ENCODE measurements at regions not wholly inside any gene's neighbourhood (a gene's known extent, or its start where the extent isn't known, plus 50 kb on each side); places are given as distances from the start of the nearest gene placed in this dataset.

DNA sequence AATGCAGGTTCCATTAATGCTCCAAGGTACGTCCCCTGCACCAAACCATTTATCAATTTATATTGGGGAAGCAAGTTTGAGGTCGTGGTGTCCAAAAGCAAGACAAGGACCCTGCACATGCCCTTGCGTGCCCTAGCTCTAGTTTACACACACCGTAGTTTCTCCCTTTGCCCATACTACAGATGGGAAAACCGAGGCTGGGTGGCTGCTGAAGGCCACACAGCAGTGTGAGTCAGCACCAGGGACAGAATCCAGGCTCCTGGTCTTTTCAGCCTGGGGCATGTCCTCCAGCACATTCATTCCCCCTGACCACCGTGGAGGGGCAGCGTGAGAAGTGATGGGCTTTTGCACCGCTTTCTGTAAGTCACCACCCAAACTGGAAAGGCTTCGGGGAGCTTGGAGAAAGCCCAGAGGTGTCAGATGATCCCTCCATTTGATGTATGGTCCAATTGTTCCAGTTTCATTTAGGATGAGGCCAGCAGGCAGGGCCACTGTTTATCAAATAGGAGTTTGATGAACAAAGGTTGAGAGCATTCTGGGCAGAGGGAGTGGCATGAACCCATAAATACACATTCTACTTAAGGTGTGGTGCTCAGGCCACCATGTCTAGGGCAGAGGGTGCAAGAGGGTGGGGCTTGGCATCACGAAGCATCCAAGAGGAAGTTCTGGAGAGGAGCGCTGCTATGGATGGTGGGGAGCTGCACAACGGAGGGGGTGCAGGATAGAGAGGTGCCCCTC lies 274.1 kb downstream of the HAUS1 start:
- CTCF ChIA-PET: no interaction called here

DNA sequence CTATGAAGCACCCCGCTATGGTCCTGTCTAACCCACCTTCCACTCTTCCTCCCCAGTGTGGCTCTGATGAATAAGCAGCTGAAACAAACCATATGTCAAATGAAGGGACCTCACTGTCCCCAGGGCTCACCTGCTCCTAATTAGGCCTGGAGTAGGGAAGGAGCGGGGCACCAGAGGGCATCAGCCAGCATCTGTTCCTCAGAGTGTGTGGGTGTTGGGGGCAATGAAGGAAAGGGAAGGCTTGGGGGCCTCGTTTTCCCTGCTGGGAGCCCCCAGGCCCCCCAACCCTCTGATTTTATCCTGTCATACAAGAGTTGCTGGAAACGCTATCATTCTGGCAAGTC lies 274.7 kb downstream of the HAUS1 start:
- DNase-seq: no peak
- Mint-ChIP-seq H3K36me3 (no peaks in the 10 kb centered on the region), H3K27me3 (no peaks in the 10 kb centered on the region), H3K4me3 (no peak overlapping the region), H3K4me1 (no peaks in the 10 kb centered on the region), H3K9me3 (ENCODE audit: low read depth) (no peaks in the 10 kb centered on the region), H3K27ac (no peak overlapping the region)
- no peak for ATAC-seq
- CTCF ChIA-PET: no interaction called here

More for the DNA sequence above, 274.1 kb downstream of the HAUS1 start:
- no peak overlapping the region for H3K4me3 Mint-ChIP-seq
- no peaks in the 10 kb centered on the region for H3K27me3 Mint-ChIP-seq
- no peaks in the 10 kb centered on the region for H3K9me3 Mint-ChIP-seq (ENCODE audit: low read depth)
- DNase-seq (no peak), ATAC-seq (no peak)
- no peaks in the 10 kb centered on the region for H3K4me1 Mint-ChIP-seq
- H3K36me3 Mint-ChIP-seq: no peaks in the 10 kb centered on the region
- H3K27ac Mint-ChIP-seq: no peak overlapping the region

DNA sequence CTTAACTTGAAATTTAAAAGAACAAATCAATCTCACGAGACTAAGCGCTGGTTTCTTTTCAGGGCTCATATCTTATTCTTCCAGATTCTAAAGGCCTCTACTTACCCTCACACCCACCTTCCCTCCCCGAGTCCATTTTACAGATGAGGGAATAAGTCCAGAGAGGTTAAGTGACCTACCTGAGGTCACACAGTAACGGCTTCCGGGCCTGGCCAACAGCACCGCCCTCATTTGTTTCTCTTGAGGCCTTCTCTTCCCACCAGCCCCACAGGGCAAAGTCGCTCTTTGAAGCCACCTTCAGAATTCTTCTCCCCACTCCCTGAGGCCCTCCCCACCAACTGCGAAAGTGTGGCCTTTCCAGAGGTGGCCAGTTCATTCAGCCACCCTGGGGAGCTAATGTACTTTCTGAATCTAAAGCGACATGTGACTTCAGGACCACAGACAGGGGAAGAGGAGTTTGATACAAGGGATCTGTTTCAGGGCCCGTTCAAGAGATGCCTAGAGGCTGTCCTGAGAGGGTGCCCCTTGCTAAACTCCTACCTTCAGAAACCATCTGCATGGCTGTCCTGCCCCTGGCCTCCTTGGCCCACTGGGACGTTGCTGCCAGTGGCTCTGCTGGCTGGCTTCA lies 275.3 kb downstream of the HAUS1 start:
- DNase-seq: no peak
- no peaks in the 10 kb centered on the region for H3K4me1 Mint-ChIP-seq
- CTCF ChIA-PET: no interaction called here
- H3K27me3 Mint-ChIP-seq: no peaks in the 10 kb centered on the region
- no peaks in the 10 kb centered on the region for H3K36me3 Mint-ChIP-seq
- H3K9me3 Mint-ChIP-seq (ENCODE audit: low read depth): no peaks in the 10 kb centered on the region
- no peak overlapping the region for H3K4me3 Mint-ChIP-seq
- ATAC-seq: no peak
- no peak overlapping the region for H3K27ac Mint-ChIP-seq

DNA sequence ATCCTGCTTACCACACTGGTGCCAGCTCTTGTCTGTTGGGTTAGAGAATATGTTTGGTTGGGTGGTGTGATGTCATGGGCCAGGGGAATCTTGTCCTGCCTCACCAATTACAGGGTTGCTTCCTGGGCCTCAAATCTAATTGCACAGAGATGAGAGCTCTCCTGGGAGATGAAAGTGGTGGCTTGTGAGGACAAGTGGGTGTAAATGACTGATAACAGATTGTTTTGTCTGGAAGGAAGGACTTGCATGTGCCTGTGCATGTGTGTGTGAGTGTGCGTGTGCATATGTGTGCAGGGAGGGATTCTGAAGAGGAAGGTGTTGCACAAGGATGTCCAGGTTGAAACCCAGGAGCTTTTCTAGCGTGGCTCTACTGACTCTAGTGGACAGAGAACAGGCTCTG lies 271.9 kb downstream of the LOXHD1 start:
- DNase-seq (no peak), ATAC-seq (no peak)
- no peaks in the 10 kb centered on the region for H3K36me3 Mint-ChIP-seq
- no peak overlapping the region for H3K27ac Mint-ChIP-seq
- no peaks in the 10 kb centered on the region for H3K4me1 Mint-ChIP-seq
- H3K27me3 Mint-ChIP-seq: peaks cover 10% of the 10 kb centered on the region
- no peaks in the 10 kb centered on the region for H3K9me3 Mint-ChIP-seq (ENCODE audit: low read depth)
- H3K4me3 Mint-ChIP-seq: no peak overlapping the region
- CTCF ChIA-PET: interaction anchor here (1.5 kb wide), 1 partner anchor 273 kb away, joined by 5 read pairs; no protein-coding TSS in a partner anchor

DNA sequence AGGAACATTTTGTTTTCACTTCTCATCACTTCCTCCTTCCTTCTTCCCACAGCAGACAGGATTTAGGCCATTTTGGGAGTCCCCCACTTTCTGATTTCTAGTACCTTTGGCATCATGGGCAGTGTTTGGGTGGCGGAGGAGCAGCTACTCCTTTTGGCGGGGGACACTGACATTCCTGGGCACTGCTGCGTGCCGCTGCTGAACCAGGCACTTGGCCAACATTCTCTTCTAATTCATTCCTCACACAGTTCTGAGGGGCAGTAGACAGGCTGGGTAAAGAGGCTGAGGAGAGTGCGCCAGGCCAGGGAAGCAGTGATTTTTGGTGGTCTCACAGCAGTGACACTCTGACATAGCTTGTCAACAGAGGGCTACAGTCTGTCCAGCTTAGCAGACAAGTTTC lies 270.2 kb downstream of the LOXHD1 start:
- peaks cover 10% of the 10 kb centered on the region for H3K27me3 Mint-ChIP-seq
- no peak overlapping the region for H3K4me3 Mint-ChIP-seq
- H3K9me3 Mint-ChIP-seq (ENCODE audit: low read depth): no peaks in the 10 kb centered on the region
- no peaks in the 10 kb centered on the region for H3K36me3 Mint-ChIP-seq
- H3K4me1 Mint-ChIP-seq: no peaks in the 10 kb centered on the region
- CTCF ChIA-PET: interaction anchor here (1.5 kb wide), 1 partner anchor 271 kb away, joined by 5 read pairs; no protein-coding TSS in a partner anchor
- DNase-seq (no peak), ATAC-seq (no peak)
- H3K27ac Mint-ChIP-seq: no peak overlapping the region

DNA sequence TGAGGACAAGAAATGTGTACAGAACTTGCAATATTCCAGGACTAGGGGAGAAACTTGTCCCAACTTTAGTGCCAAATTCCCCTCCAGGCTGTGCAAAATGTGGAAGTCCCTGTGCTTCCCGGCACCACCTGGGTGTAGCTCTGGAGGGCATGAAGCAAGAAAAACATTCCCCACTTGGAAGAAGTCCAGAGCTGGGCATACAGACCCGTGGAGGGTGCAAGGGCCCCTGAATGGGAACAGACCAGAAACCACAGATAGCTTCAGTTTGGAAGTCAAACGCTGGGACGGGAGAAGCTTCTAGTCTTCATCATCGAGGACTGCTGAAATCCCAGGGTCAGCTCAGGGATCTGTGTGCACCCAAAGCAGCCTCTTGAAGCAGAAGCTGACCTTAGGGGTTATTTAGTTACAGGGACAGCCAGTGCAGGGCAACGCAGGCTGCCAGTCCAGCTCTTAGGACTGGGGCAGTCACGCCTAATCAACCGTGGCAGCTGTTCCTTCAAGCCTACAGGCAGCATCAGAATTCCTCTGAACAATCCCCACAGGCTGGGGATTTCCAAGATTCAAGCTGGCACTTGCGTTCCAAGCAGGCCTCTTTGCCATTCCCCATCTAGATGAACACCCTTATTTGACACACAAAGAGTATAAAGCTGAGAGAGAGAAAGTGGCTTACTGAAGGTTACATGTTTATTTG lies 269.4 kb downstream of the LOXHD1 start:
- Mint-ChIP-seq H3K9me3 (ENCODE audit: low read depth) (no peaks in the 10 kb centered on the region), H3K36me3 (no peaks in the 10 kb centered on the region), H3K27ac (no peak overlapping the region), H3K27me3 (peaks cover 10% of the 10 kb centered on the region), H3K4me3 (no peak overlapping the region), H3K4me1 (no peaks in the 10 kb centered on the region)
- CTCF ChIA-PET: interaction anchor here (0.5 kb wide), 1 partner anchor 722 kb away, joined by 3 read pairs; no protein-coding TSS in a partner anchor
- ATAC-seq (no peak), DNase-seq (no peak)

DNA sequence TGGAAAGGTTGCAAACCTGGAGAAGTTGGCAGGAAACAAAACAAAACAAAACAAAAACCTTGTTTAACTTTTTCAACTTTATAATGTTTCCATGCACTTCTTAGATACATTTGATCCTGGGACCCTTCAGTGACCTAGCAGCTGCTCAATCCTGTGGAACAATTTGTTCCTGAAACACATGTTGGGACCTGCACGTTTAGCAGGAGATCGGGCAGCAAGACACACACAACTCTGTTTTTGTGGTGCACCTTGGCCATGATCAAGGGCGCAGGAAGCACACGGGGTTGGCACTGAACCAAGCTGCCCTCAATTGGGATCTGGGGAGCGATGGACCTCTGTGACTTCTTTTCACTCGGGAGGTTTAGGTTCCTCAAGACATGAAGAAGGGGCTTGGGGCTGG lies 268.7 kb downstream of the LOXHD1 start:
- Mint-ChIP-seq H3K4me1 (no peaks in the 10 kb centered on the region), H3K27me3 (peaks cover 10% of the 10 kb centered on the region), H3K36me3 (no peaks in the 10 kb centered on the region), H3K4me3 (no peak overlapping the region), H3K27ac (no peak overlapping the region), H3K9me3 (ENCODE audit: low read depth) (no peaks in the 10 kb centered on the region)
- ATAC-seq (no peak), DNase-seq (no peak)
- CTCF ChIA-PET: no interaction called here

DNA sequence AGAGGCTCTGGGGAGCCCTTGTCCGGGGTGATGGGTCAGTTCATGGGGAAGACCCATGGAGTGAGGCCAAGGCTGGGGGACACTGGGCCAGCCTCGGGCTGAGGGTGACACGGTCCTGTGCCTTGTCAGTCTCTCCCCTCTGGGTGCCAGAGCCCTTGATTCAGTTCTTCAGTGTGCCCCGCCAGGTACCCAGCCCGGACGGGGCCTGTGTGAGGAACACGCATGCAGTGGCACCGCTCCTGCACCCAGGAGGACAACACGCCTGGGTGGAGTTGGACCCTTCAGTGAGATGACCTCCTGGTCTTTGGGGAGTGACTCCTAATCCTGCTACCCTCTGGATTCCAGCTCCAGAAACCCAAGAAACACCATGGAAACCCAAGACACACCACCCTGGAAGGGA lies 264.4 kb downstream of the LOXHD1 start:
- Mint-ChIP-seq H3K36me3 (no peaks in the 10 kb centered on the region), H3K4me1 (peaks cover 6% of the 10 kb centered on the region), H3K27me3 (peaks cover 6% of the 10 kb centered on the region), H3K27ac (no peak overlapping the region), H3K9me3 (ENCODE audit: low read depth) (no peaks in the 10 kb centered on the region), H3K4me3 (no peak overlapping the region)
- DNase-seq (no peak), ATAC-seq (no peak)
- CTCF ChIA-PET: no interaction called here

DNA sequence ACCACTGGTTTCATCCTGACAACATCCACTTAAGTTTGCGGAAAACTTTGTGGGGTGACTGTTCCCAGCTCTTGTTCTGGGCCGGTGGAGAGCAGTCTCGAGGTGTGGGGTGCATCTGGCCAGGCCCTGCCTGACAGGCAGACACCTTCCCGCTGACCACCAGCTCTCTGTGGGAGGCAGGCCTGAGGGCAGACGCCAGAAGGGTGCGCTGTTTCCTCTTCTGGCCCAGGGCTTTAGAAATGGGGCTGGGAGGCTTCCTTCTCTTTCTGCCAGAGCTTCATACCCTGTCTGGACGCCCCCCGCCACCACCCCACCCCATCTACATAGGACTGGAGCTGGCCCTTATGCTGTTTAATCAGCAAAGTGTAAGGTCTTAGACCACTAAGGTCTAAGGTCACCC lies 263.8 kb downstream of the LOXHD1 start:
- ATAC-seq (no peak), DNase-seq (no peak)
- Mint-ChIP-seq H3K27me3 (peaks cover 2% of the 10 kb centered on the region), H3K4me1 (peaks cover 6% of the 10 kb centered on the region), H3K9me3 (ENCODE audit: low read depth) (no peaks in the 10 kb centered on the region), H3K27ac (no peak overlapping the region), H3K36me3 (no peaks in the 10 kb centered on the region), H3K4me3 (no peak overlapping the region)
- CTCF ChIA-PET: no interaction called here

DNA sequence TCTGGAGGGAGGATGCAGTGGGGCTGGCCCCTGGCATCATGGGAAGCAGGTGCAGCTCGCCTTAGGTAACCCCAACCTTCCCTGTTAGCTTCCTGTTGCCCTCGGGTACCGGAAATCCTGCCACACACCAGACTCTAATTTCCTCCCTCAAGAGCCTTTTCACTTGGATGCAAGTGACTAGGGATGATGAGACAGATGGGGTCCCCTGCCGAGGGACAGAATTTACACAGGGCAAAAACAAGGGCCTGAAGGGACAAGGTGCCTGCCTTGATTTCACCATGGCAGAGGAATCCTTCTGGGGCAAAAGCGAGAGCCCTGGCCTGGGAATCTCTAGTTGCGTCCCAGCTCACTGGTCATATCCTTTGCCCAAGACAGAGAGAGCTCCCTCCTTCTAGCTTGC lies 263.1 kb downstream of the LOXHD1 start:
- DNase-seq (no peak), ATAC-seq (no peak)
- no peak overlapping the region for H3K27ac Mint-ChIP-seq
- H3K27me3 Mint-ChIP-seq: no peaks in the 10 kb centered on the region
- CTCF ChIA-PET: no interaction called here
- H3K4me3 Mint-ChIP-seq: no peak overlapping the region
- no peaks in the 10 kb centered on the region for H3K9me3 Mint-ChIP-seq (ENCODE audit: low read depth)
- no peaks in the 10 kb centered on the region for H3K36me3 Mint-ChIP-seq
- H3K4me1 Mint-ChIP-seq: peaks cover 6% of the 10 kb centered on the region

DNA sequence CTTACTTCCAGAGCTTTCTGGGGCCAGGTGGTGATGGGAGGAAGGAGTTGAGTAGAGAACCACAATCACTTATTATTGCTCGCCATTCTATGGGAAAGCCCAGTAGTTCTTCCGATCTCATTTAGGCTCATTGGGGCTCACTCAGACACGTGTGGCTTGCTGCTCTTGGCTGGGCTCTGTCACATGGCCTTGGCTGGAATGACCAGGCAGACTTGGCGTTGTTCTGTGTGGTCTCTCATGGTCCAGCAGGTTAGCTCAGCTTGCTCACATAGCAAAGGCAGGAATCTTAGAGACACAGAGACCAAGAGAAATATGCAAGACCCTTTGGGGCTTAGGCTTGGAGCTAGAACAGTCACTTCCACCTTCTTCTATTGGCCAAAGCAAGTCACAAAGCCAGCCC lies 261.2 kb downstream of the LOXHD1 start:
- no peak overlapping the region for H3K27ac Mint-ChIP-seq

DNA sequence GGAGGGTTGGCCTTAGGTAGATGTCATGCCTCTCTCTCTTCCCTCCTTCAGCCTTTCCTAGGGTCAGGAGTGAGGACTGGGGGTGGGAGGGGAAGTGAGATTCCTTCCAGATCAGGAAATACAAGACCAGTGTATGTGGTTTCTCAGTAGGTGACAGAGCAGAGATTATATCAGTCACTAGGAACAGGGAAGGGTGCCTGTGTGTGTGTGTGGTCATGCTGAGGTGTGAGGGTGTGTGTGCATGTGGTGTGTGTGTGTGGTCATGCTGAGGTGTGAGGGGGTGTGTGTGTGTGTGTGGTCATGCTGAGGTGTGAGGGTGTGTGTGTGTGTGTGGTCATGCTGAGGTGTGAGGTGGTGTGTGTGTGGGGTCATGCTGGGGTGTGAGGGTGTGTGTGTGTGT lies 259.8 kb downstream of the LOXHD1 start:
- H3K4me3 Mint-ChIP-seq: no peak overlapping the region
- CTCF ChIA-PET: no interaction called here
- no peaks in the 10 kb centered on the region for H3K9me3 Mint-ChIP-seq (ENCODE audit: low read depth)
- DNase-seq: no peak
- no peak for ATAC-seq
- H3K27ac Mint-ChIP-seq: peak overlapping the region; percentile 27
- peaks cover 2% of the 10 kb centered on the region for H3K27me3 Mint-ChIP-seq
- H3K4me1 Mint-ChIP-seq: peaks cover 6% of the 10 kb centered on the region
- H3K36me3 Mint-ChIP-seq: no peaks in the 10 kb centered on the region

More for the DNA sequence above, 261.2 kb downstream of the LOXHD1 start:
- Mint-ChIP-seq H3K9me3 (ENCODE audit: low read depth) (no peaks in the 10 kb centered on the region), H3K4me1 (peaks cover 6% of the 10 kb centered on the region), H3K4me3 (no peak overlapping the region), H3K36me3 (no peaks in the 10 kb centered on the region), H3K27me3 (no peaks in the 10 kb centered on the region)
- no peak for ATAC-seq
- DNase-seq: no peak
- CTCF ChIA-PET: no interaction called here

DNA sequence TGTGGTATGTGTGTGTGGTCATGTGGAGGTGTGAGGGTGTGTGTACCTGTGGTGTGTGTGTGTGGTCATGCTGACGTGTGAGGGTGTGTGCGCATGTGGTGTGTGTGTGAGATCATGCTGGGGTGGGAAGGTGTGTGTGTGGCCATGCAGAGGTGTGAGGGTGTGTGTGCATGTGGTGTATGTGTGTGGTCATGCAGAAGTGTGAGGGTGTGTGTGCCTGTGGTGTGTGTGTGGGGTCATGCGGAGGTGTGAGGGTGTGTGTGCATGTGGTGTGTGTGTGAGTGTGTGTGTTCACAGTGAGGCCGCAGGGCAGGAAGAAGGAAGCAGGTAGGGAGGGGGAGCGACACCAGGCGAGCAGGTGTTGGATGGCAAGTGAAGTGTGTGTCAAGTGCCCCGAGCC lies 259.0 kb downstream of the LOXHD1 start:
- H3K36me3 Mint-ChIP-seq: no peaks in the 10 kb centered on the region
- CTCF ChIA-PET: no interaction called here
- H3K4me1 Mint-ChIP-seq: peaks cover 6% of the 10 kb centered on the region
- H3K27me3 Mint-ChIP-seq: peaks cover 2% of the 10 kb centered on the region
- H3K9me3 Mint-ChIP-seq (ENCODE audit: low read depth): no peaks in the 10 kb centered on the region
- ATAC-seq (no peak), DNase-seq (no peak)
- H3K4me3 Mint-ChIP-seq: no peak overlapping the region
- H3K27ac Mint-ChIP-seq: no peak overlapping the region

DNA sequence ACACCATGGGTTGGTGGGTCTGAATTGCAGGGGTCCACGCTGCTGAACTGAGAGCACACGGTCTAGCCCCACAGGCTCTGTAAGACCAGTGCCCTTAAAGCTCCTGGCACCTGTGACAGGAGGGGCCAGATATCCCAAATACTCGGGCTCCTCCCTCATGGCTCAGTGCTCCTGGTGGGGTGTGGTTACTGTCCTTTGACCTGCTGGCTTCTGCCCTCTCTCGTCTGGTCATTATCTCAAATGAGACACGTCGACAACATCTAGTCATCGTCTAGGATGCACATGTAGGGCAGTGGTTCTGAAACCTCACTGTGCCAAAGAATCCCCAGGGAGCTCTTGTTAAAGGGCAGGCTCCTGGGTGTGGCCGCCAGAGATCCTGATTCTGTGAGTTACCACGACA lies 258.4 kb downstream of the LOXHD1 start:
- Mint-ChIP-seq H3K36me3 (no peaks in the 10 kb centered on the region), H3K4me1 (peaks cover 6% of the 10 kb centered on the region), H3K4me3 (no peak overlapping the region), H3K27ac (no peak overlapping the region), H3K27me3 (peaks cover 6% of the 10 kb centered on the region), H3K9me3 (ENCODE audit: low read depth) (no peaks in the 10 kb centered on the region)
- ATAC-seq (no peak), DNase-seq (no peak)
- CTCF ChIA-PET: no interaction called here
